ENCODE measurements at regions not wholly inside any gene's neighbourhood (a gene's known extent, or its start where the extent isn't known, plus 50 kb on each side); places are given as distances from the start of the nearest gene placed in this dataset.
"Not testable (repeated sequence)": the region's sequence is repeated elsewhere in the genome, so short reads cannot be mapped to it uniquely, and the experiment has no call there.

- H3K27ac ChIP-seq (ENCODE audit: low read depth, low read length); H3K14ac ChIP-seq (ENCODE audit: insufficient read length); H2BK120ac ChIP-seq (replicated peaks; ENCODE audit: low read depth, low read length); H3K4me1 ChIP-seq (replicated peaks in 1 of 4; ENCODE audit: control insufficient read depth in 3 of 4, insufficient read depth in 4 of 4, low read length in 3 of 4); FAIRE-seq; H3K4ac ChIP-seq (replicated peaks; ENCODE audit: insufficient read length, low read depth, low read length); H4K8ac ChIP-seq (ENCODE audit: extremely low read depth, insufficient read depth, low read length); H2AFZ ChIP-seq (ENCODE audit: low read length); H3K9ac ChIP-seq (replicated peaks in 1 of 4; ENCODE audit: extremely low read depth in 1 of 4, low read depth in 3 of 4, low read length in 3 of 4); H3K9me3 ChIP-seq (ENCODE audit: insufficient read depth in 2 of 2, low read depth in 1 of 2, low read length in 1 of 2); H3K36me3 ChIP-seq (ENCODE audit: control insufficient read depth in 2 of 4, insufficient read depth in 4 of 4, low read length in 3 of 4); CTCF ChIA-PET (ENCODE audit: partially characterized antibody); POLR2A ChIA-PET (ENCODE audit: partially characterized antibody); H3K23me2 ChIP-seq (ENCODE audit: low read depth, low read length); DNase-seq (ENCODE audit: low read depth in 1 of 2, low spot score in 2 of 2); H3K27me3 ChIP-seq (replicated peaks in 1 of 4; ENCODE audit: control insufficient read depth in 3 of 4, extremely low read depth in 1 of 4, insufficient read depth in 3 of 4, low read length in 3 of 4); H3K79me2 ChIP-seq (ENCODE audit: control insufficient read depth in 1 of 2, insufficient read depth in 2 of 2, low read length in 2 of 2); H3K23ac ChIP-seq (ENCODE audit: insufficient read length); H2BK5ac ChIP-seq (ENCODE audit: low read depth, low read length); H2BK12ac ChIP-seq (ENCODE audit: low read depth, low read length); H2BK15ac ChIP-seq (ENCODE audit: low read length); H4K91ac ChIP-seq (replicated peaks; ENCODE audit: insufficient read length, low read length); H2AK5ac ChIP-seq (ENCODE audit: low read depth, low read length); H3K79me1 ChIP-seq (ENCODE audit: low read depth, low read length); H4K5ac ChIP-seq (ENCODE audit: insufficient read length, low read depth, low read length); H3K18ac ChIP-seq (ENCODE audit: extremely low read depth, low read length); H4K20me1 ChIP-seq (replicated peaks in 1 of 2; ENCODE audit: control insufficient read depth in 1 of 2, insufficient read depth in 2 of 2, low read length in 2 of 2); H3K4me2 ChIP-seq (ENCODE audit: insufficient read depth in 1 of 2, low read depth in 2 of 2, low read length in 2 of 2); H2BK20ac ChIP-seq (ENCODE audit: low read length); H3K56ac ChIP-seq (replicated peaks; ENCODE audit: insufficient read length, low read depth, low read length); H3K4me3 ChIP-seq (ENCODE audit: extremely low read depth in 1 of 4, insufficient read depth in 2 of 4, low read depth in 3 of 4, low read length in 4 of 4): not testable (repeated sequence)
- WGBS, 2 experiments (ENCODE audit: extremely low coverage in 1 of 2, insufficient coverage in 1 of 2, insufficient read length in 1 of 2, insufficient replicate concordance in 2 of 2, low coverage in 1 of 2, low lambda C conversion rate in 2 of 2, missing lambda C conversion rate in 1 of 2) = 91% methylated on average over 8 of the region's 8 CpGs; no CpG with 5 or more reads in 1 of the 2 experiments
Observed at GRCh38 chrX:138990425-138990824, 278.9 kb upstream of the FGF13 start.
